ENCODE measurements at regions not wholly inside any gene's neighbourhood (a gene's known extent, or its start where the extent isn't known, plus 50 kb on each side); places are given as distances from the start of the nearest gene placed in this dataset.
A peak's percentile ranks its signal among the peaks of the same experiment; 100 is the strongest.

- no peak for DNase-seq
These were observed 97.8 kb downstream of the AQP9 start for GRCh38 chr15:58235961-58236360.

DNA sequence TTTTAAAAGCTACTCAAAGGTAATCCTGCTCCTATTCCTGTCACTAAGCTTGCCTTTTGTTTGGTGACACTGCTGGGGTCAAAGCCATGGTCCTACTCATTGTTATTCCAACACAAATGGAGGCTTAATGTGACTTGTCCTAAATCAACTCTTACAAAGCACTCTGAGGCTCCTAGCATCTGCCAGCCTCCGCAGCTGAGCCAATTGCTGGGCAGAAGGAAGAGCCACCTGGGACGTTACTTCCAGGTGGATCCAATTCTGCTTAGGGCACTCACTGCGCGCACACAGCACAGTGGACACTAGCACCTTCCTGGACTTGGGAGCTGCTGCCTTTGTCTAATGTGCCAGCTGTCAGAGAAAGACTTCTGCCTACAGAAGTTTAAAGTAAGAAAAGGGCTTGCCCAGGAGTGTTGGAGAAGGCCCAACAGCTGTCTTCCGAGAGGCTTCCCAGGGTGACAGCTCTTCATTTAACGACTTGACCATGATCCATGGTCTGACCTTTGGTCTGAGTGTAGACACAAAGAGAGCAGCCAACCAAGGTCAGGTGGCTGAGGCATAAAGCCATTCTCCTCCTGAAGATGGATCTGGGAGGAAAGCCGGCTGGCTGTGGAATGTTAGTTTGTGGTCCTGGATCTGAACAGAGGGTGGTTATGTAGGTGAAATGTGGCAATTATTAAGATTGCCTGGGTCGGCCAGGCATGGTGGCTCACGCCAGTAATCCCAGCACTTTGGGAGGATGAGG is 102.2 kb downstream of the AQP9 start:
- no peak for DNase-seq

DNA sequence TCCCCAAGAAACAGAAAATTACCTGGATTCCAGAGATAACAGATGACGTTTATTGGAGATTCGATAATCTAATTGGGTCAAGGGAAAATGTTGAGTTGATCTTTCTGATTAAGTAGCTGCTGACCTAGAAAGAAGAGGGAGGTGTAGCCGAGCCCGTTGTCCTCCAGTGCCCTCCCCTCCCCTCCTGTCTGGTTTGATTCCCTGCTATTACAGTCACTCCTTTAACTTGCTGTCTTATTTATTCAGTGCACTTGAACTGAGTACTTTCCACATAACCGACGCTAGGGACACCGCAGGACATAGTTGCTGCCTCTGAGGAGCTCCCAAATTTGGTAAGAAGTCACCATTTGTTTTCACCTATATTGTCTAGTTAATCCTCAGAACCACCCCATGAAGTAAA is 103.7 kb downstream of the AQP9 start:
- no peak for DNase-seq

- no peak for DNase-seq
These were observed 104.9 kb downstream of the AQP9 start for GRCh38 chr15:58243070-58243469.

- no peak for DNase-seq
These were observed 106.4 kb downstream of the AQP9 start for GRCh38 chr15:58244536-58244935.

GRCh38 chr15:58246041-58246440 is 107.9 kb downstream of the AQP9 start:
- DNase-seq: no peak

DNA sequence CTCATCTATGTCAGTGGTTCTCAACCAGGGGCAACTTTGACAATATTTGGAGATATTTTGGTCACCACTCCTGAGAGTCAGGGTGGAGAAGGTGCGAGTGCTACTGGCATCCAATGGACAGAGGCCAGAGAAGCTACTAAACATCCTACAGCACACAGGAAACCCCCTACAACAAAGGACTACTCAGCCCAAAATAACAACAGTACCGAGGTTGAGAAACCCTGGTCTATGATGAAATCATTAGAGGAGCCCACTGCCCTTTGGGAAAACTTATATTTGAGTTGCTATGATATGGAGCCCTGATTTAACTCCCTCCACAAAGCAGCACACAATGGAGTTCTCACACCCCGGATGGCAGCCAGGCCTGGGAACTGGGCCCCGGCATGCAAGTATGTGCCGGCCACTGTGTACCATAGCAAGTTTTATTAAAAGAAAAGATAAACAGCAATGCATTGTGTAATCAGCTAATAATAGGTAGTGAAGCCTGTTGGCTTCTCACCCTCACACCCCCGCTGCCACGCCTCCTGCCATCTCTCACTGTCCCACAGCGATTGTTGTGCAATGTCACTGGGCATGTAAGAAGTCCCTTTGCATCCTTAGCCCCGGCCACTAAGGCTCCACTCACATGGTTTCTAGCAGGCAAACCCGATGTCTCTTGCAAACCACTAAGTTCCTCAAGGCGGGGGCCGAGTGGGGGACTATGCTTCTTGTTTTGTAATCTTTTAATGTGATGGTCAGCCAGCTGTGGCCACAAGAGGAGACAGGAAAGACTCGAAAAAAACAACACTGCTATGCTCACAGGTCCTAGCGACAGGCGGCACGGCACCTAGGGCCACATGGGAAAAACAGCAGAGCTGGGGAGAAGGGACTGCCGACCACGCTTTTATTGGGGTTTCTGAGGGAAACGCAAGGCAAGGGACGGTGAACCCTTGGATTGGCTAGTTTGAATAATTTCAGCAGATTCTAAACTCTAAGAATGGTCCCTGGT is 110.0 kb downstream of the AQP9 start:
- DNase-seq: no peak

- DNase-seq: no peak
These were observed 111.6 kb downstream of the AQP9 start for GRCh38 chr15:58249646-58250312.

- no peak for DNase-seq
These were observed 114.6 kb downstream of the AQP9 start for GRCh38 chr15:58252586-58253323.

DNA sequence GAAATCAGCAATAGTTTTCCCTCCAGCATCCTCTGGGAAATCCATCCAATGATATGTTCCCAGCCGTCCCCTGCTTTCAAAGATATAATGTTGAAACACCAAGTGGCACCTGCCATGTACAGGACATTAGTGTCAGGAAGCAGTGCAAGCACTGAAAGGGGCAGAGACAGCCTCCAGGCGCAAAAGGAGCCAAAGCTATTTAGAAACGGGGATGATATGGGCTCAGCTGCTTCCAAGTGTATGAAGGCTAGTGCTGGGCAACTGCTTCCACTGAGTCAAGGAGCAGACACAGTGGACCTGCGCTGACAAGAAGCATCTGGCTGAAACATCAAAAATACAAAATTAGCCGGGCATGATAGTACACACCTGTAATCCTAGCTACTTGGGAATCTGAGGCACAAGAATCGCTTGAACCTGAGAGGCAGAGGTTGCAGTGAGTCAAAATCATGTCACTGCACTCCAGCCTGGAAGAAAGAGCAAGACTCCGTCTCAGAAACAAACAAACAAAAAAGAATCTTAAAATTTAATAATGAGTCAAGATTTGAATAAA is 119.7 kb downstream of the AQP9 start:
- DNase-seq: no peak

DNA sequence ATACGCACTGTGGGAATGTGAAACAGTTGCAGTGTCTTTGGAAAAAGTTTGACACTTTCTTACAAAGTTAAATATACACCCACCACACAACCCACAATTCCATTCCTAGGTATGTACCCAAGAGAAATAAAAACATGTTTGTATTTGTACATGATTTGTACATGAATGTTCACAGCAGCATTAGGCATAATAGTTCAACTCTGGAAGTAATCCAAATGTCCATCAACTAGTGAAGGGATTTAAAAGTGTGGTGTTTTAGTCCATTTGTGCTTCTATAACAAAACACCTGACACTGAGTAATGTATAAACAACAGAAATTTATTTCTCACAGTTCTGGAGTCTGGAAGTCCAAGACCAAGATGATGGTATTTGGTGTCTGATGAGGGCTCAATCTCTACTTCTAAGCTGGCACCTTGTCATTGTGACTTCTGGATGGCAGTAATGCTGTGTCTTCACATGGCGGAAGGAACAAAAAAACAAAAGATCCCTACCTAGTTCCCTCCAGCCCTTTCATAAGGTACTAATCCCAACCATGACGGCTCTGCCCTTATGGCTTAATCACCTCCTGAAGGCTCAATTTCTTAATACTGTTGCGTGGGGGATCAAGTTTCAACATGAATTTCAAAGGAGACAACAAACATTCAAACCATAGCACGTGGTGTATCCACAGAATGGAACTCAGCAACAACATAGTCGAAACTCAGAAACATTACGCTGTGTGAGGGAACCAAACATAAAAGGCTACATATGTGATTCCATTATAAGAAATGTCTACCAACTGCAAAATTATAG is 120.5 kb downstream of the AQP9 start:
- no peak for DNase-seq

DNA sequence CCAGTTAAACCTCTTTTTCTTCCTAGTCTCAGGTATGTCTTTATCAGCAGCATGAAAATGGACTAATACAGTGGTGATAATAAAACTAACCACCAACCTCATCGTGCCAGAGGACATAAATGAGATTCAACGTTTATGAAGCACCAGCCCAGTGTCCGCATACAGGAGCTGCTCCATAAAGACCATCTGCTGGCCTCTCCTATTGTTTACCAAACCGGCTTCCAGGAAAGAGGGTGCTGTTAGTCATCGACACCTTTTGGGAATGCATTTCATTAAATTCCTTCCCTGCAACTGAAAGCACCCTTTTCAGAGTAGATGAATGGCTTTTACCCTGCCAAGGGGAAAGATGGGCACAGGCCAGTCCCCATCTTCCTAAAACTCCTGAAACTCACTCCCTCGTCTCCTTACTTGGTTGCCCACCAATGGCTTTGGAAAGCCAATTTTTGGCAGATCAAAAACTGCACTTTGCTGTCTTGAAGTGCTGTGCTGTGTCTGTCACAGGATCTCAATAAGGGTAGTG is 122.1 kb downstream of the AQP9 start:
- DNase-seq: no peak

- no peak for DNase-seq
These were observed 122.6 kb downstream of the AQP9 start for GRCh38 chr15:58260725-58261267.

GRCh38 chr15:58261368-58261767 is 123.2 kb downstream of the AQP9 start:
- DNase-seq: no peak

GRCh38 chr15:58264053-58264971 is 126.1 kb downstream of the AQP9 start:
- no peak for DNase-seq

DNA sequence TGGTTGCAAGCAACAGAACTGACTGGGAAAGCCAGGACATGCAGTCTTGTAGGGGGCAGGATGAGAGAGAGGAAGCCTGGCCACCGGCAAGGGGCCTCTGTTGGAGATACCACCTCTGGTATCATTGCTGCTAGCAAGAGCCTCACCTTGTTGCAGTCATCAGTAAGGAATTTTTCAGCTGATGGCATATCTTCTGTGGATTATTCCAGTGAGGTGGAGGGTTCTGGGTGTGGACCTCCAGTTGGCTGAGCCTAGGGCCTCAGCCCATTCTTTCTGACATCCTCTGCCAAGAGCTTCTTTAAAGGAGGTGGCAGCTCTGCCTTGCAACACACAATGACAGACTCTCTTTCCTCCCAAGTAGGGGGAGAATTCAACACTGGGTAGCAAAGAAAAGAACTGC is 128.9 kb downstream of the AQP9 start:
- no peak for DNase-seq

DNA sequence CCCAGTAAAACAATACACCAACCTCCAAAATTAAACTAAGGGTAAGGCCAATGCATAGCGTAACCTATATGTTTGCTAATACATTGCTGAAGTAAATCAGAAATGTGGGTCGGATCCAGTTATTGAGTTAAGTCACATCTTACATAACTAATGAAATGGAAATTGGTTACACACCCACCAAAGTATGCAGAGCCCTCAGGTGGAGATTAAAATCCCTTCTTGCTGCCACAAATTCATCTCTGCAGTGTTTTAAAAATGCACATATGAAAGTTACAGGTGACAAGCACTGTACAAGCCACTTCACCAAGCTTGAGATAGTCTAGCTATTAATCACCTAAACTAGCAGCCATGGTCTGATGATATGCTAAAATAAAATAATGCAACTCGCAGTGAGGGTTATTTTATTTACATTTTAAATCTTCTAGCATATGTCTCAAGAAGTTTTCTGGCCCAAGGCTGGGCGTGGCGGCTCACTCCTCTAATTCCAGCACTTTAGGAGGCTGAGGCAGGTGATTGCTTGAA is 130.6 kb downstream of the AQP9 start:
- DNase-seq: no peak

DNA sequence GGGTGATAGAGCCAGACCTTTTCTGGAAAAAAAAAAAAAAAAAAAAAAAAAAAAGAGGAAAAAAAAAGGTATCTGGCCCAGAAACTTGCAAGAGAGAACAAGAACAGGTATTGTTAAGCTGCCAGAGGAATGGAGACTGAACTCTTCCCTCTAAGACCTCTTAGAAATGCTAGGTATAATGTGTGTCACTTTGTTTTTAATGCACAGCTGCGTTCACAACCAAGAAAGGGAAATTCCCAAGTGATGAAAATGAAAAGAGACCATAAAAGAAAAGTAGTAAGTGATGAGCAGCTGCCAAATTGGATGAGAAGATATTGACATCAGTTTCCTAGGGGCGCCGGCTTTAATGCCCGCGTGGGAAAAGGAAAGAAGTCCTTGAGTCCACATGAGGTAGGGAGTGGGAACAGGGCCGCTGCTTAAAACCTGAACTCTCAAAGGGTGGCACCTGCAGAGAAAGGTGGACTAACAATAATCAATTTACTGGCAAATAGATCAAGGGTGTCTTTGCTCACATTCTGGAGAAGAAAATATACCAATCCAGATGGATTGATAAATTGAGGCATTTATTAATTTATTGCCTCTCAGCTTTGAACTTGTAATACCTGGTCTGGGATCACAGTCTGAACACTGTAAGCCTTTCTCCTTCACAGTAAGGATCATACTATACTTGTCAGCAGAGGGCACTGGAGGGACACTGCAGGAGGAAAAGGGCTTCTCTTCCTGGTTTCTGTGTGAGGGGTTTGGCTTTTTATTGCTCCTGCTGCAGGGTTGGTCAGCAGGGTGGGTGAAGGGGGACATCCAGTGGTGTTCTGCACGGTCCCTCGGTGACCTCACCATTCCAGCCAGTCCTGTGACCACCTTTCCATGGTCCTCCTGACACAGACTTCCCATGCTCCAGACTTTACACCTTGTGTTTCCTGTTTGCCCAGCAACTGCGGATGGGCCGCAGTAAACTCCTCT is 131.6 kb downstream of the AQP9 start:
- peak in 1 of 4 experiments; percentile 4 for DNase-seq

Data from activated CD4-positive, CD25-positive, alpha-beta regulatory T cell (primary cell).